Neural crest cell (in vitro differentiated cells): ENCODE measurements at regions not wholly inside any gene's neighbourhood (a gene's known extent, or its start where the extent isn't known, plus 50 kb on each side); places are given as distances from the start of the nearest gene placed in this dataset.

ENCODE experiments used
- DNase-seq: peaks from one replicate; pipeline ENCODE4 v3.0.0; 2021; ENCODE audit warnings: low read depth, mixed read lengths, low spot score
- H3K27ac Mint-ChIP-seq: one replicate; pipeline ENCODE4 v1.8.0; 2021; ENCODE audit warnings: mild to moderate bottlenecking, mixed read lengths; ENCODE audit not compliant: unreplicated experiment
- H3K27me3 Mint-ChIP-seq: 2 replicates; pipeline ENCODE4 v1.8.0; 2021; ENCODE audit warnings: low read depth, mild to moderate bottlenecking, mixed read lengths
- H3K36me3 Mint-ChIP-seq: 2 replicates; pipeline ENCODE4 v1.8.0; 2021; ENCODE audit warnings: low read depth, mild to moderate bottlenecking, mixed read lengths
- H3K4me1 Mint-ChIP-seq: 2 replicates; pipeline ENCODE4 v1.8.0; 2021; ENCODE audit warnings: mixed read lengths
- H3K4me3 Mint-ChIP-seq: one replicate; pipeline ENCODE4 v1.8.0; 2021; ENCODE audit warnings: mild to moderate bottlenecking, mixed read lengths
- H3K9me3 Mint-ChIP-seq: 2 replicates; pipeline ENCODE4 v1.8.0; 2021; ENCODE audit warnings: mixed read lengths
- CTCF ChIP-seq: fragments of 200-600 bp; sonication (generic); conservative IDR thresholded peaks from 2 replicates; pipeline ENCODE4 v1.5.0; 2021; ENCODE audit warnings: antibody characterized with exemption, mild to moderate bottlenecking

GRCh38 chr1:96009831-96010434, 711.7 kb upstream of the PTBP2 start:
- no peaks in the 10 kb centered on the region for H3K27me3 Mint-ChIP-seq
- no peak overlapping the region for H3K4me3 Mint-ChIP-seq
- H3K36me3 Mint-ChIP-seq = no peaks in the 10 kb centered on the region
- H3K4me1 Mint-ChIP-seq = no peaks in the 10 kb centered on the region
- H3K9me3 Mint-ChIP-seq = no peaks in the 10 kb centered on the region
- TF ChIP-seq CTCF = no peak
- no peak for DNase-seq
- no peak overlapping the region for H3K27ac Mint-ChIP-seq

- Mint-ChIP-seq H3K27me3 (no peaks in the 10 kb centered on the region), H3K36me3 (no peaks in the 10 kb centered on the region), H3K4me3 (no peak overlapping the region), H3K9me3 (no peaks in the 10 kb centered on the region), H3K4me1 (no peaks in the 10 kb centered on the region), H3K27ac (no peak overlapping the region)
- DNase-seq = no peak
- TF ChIP-seq CTCF = no peak
Measured at GRCh38 chr1:96011606-96012005, 710.0 kb upstream of the PTBP2 start.

- no peak overlapping the region for H3K4me3 Mint-ChIP-seq
Measured at GRCh38 chr1:96016219-96016618, 705.4 kb upstream of the PTBP2 start.

GRCh38 chr1:96020378-96020777, 701.2 kb upstream of the PTBP2 start:
- no peaks in the 10 kb centered on the region for H3K27me3 Mint-ChIP-seq
- no peaks in the 10 kb centered on the region for H3K4me1 Mint-ChIP-seq
- H3K4me3 Mint-ChIP-seq = no peak overlapping the region
- H3K36me3 Mint-ChIP-seq = no peaks in the 10 kb centered on the region
- no peak overlapping the region for H3K27ac Mint-ChIP-seq
- no peaks in the 10 kb centered on the region for H3K9me3 Mint-ChIP-seq
- no peak for TF ChIP-seq CTCF
- no peak for DNase-seq

More at GRCh38 chr1:96016219-96016618, 705.4 kb upstream of the PTBP2 start:
- H3K4me1 Mint-ChIP-seq = no peaks in the 10 kb centered on the region
- H3K27me3 Mint-ChIP-seq = no peaks in the 10 kb centered on the region
- no peaks in the 10 kb centered on the region for H3K9me3 Mint-ChIP-seq
- H3K27ac Mint-ChIP-seq = no peak overlapping the region
- no peak for TF ChIP-seq CTCF
- H3K36me3 Mint-ChIP-seq = no peaks in the 10 kb centered on the region
- no peak for DNase-seq

GRCh38 chr1:96025062-96025461, 696.5 kb upstream of the PTBP2 start:
- no peak overlapping the region for H3K27ac Mint-ChIP-seq
- no peaks in the 10 kb centered on the region for H3K27me3 Mint-ChIP-seq
- no peak overlapping the region for H3K4me3 Mint-ChIP-seq
- H3K9me3 Mint-ChIP-seq = no peaks in the 10 kb centered on the region
- H3K4me1 Mint-ChIP-seq = no peaks in the 10 kb centered on the region
- DNase-seq = no peak
- no peak for TF ChIP-seq CTCF
- no peaks in the 10 kb centered on the region for H3K36me3 Mint-ChIP-seq
